HCT116 (cell line): ENCODE measurements at regions not wholly inside any gene's neighbourhood (a gene's known extent, or its start where the extent isn't known, plus 50 kb on each side); places are given as distances from the start of the nearest gene placed in this dataset.

Experiments
- ATAC-seq: fragments of 200-7000 bp; cut with Tn5 transposase; 2 replicates; pipeline ENCODE4 v1.9.1; 2020; ENCODE audit warnings: mild to moderate bottlenecking, moderate library complexity
- BruUV-seq: library from RNA; stranded (reverse); fragments of 400-500 nt; replicated peaks from 2 replicates; lab custom pipeline; 2021; lab: Mats Ljungman, UMichigan
- CTCF ChIA-PET: fragments of 300-600 bp; sonication (Branson Sonifier 250); formaldehyde crosslinking; loops from one replicate; lab custom pipeline; 2021; ENCODE audit warnings: antibody characterized with exemption; lab: Charles Lee
- POLR2A ChIA-PET: fragments of 300-600, 350-600 bp; sonication (Branson Sonifier 250); formaldehyde crosslinking; loops from one replicate; lab custom pipeline; 2021; ENCODE audit warnings: antibody characterized with exemption; lab: Charles Lee
- RAD21 ChIA-PET, 2 experiments: fragments of 300-600 bp; sonication (Branson Sonifier 250); formaldehyde crosslinking; loops; one replicate each; lab custom pipeline; 2023; ENCODE audit warnings: low total read pairs in 2 of 2; ENCODE audit not compliant: uncharacterized antibody in 2 of 2, unreplicated experiment in 2 of 2, low non-redundant PET in 1 of 2; lab: Charles Lee
- DNase-seq: peaks from one replicate; pipeline ENCODE4 v3.0.0-alpha.2; 2010; ENCODE audit warnings: low read depth, low spot score
- H2AFZ ChIP-seq: fragments of 200-600 bp; shearing (Covaris generic), sonication (generic); 2 replicates; pipeline ENCODE4 v1.6.1; 2017; ENCODE audit warnings: low read depth, mixed run types, mixed read lengths, antibody characterized with exemption, low read length; ENCODE audit not compliant: poor library complexity, severe bottlenecking
- H3K27ac ChIP-seq: 2 replicates; pipeline ENCODE4 v1.5.1; 2012; ENCODE audit warnings: low read depth, low read length
- H3K27me3 ChIP-seq: fragments of 200-600 bp; sonication (generic); 2 replicates; pipeline ENCODE4 v1.6.1; 2016; ENCODE audit warnings: mixed run types, low read length, mixed read lengths; ENCODE audit not compliant: insufficient read depth
- H3K36me3 ChIP-seq, 2 experiments: fragments of 200-500 bp in 1 of 2; fragments of 200-600 bp in 1 of 2; sonication (Bioruptor generic) in 1 of 2; sonication (generic) in 1 of 2; 2 replicates each; pipeline versions ENCODE4 v1.5.1 to v1.6.1; 2014 to 2016; ENCODE audit warnings: low read length in 2 of 2, inconsistent platforms in 1 of 2, mixed read lengths in 1 of 2, mixed run types in 1 of 2; ENCODE audit not compliant: insufficient read depth in 2 of 2, control insufficient read depth in 1 of 2
- H3K4me1 ChIP-seq, 2 experiments: fragments of 200-600 bp in 1 of 2; sonication (generic) in 1 of 2; 2 replicates each; pipeline versions ENCODE4 v1.5.1 to v1.6.1; 2012 to 2017; ENCODE audit warnings: low read length in 2 of 2, inconsistent platforms in 1 of 2, mild to moderate bottlenecking in 1 of 2, mixed read lengths in 1 of 2, mixed run types in 1 of 2, moderate library complexity in 1 of 2; ENCODE audit not compliant: insufficient read depth in 2 of 2, control insufficient read depth in 1 of 2
- H3K4me2 ChIP-seq: fragments of 200-600 bp; sonication (generic); 2 replicates; pipeline ENCODE4 v1.6.1; 2017; ENCODE audit warnings: mixed run types, low read length, mixed read lengths
- H3K4me3 ChIP-seq, 2 experiments: fragments of 200-600 bp in 1 of 2; sonication (generic) in 1 of 2; replicated peaks in 1 of 2; 2 replicates each; pipeline ENCODE4 v1.5.1; 2011 to 2016; ENCODE audit warnings: low read length in 2 of 2, control low read depth in 1 of 2, low read depth in 1 of 2, mild to moderate bottlenecking in 1 of 2, mixed read lengths in 1 of 2, mixed run types in 1 of 2
- H3K79me2 ChIP-seq: fragments of 200-600 bp; sonication (generic); 2 replicates; pipeline ENCODE4 v1.6.1; 2017; ENCODE audit warnings: mild to moderate bottlenecking, mixed run types, low read length, moderate library complexity, mixed read lengths; ENCODE audit not compliant: insufficient read depth
- H3K9ac ChIP-seq: fragments of 200-600 bp; sonication (generic); 2 replicates; pipeline ENCODE4 v1.6.1; 2016; ENCODE audit warnings: low read length, mixed read lengths
- H3K9me2 ChIP-seq: fragments of 200-600 bp; sonication (generic), shearing (Covaris generic); 2 replicates; pipeline ENCODE4 v1.6.1; 2017; ENCODE audit warnings: mixed run types, mild to moderate bottlenecking, moderate library complexity; ENCODE audit not compliant: insufficient read depth
- H3K9me3 ChIP-seq, 2 experiments: fragments of 200-500 bp in 1 of 2; fragments of 200-600 bp in 1 of 2; sonication (Bioruptor generic) in 1 of 2; sonication (generic) in 1 of 2; 2 replicates each; pipeline ENCODE4 v1.6.1; 2014 to 2017; ENCODE audit warnings: low read length in 2 of 2, mixed read lengths in 2 of 2, inconsistent platforms in 1 of 2, low read depth in 1 of 2, mild to moderate bottlenecking in 1 of 2, mixed run types in 1 of 2, moderate library complexity in 1 of 2; ENCODE audit not compliant: control insufficient read depth in 1 of 2, insufficient read depth in 1 of 2
- H4K20me1 ChIP-seq: fragments of 200-600 bp; sonication (generic), shearing (Covaris generic); 2 replicates; pipeline ENCODE4 v1.6.1; 2017; ENCODE audit warnings: mixed run types, mild to moderate bottlenecking, moderate library complexity; ENCODE audit not compliant: insufficient read depth
- CBX3 ChIP-seq: IDR thresholded peaks from 2 replicates; pipeline ENCODE4 v1.6.1; 2012; ENCODE audit warnings: low read depth
- CEBPB ChIP-seq: IDR thresholded peaks from 2 replicates; pipeline ENCODE4 v1.6.1; 2012; ENCODE audit warnings: low read depth
- CTCF ChIP-seq, 3 experiments: fragments of 200-600 bp in 1 of 3; sonication (generic) in 1 of 3; IDR thresholded peaks in 2 of 3; conservative IDR thresholded peaks in 1 of 3; 2 replicates each; pipeline ENCODE4 v1.5.1; 2012 to 2017; ENCODE audit warnings: low read depth in 2 of 3, low read length in 2 of 3, antibody characterized with exemption in 1 of 3, borderline replicate concordance in 1 of 3, control low read depth in 1 of 3, mild to moderate bottlenecking in 1 of 3, mixed read lengths in 1 of 3, mixed run types in 1 of 3, moderate library complexity in 1 of 3; ENCODE audit not compliant: insufficient read depth in 1 of 3
- ELF1 ChIP-seq: IDR thresholded peaks from 2 replicates; pipeline ENCODE4 v1.6.1; 2012; ENCODE audit warnings: low read depth, borderline replicate concordance
- JUND ChIP-seq: IDR thresholded peaks from 2 replicates; pipeline ENCODE4 v1.6.1; 2012
- POLR2AphosphoS5 ChIP-seq: IDR thresholded peaks from 2 replicates; pipeline ENCODE4 v1.6.1; 2011; ENCODE audit warnings: mild to moderate bottlenecking, low read depth, low read length, moderate library complexity
- RAD21 ChIP-seq: IDR thresholded peaks from 2 replicates; pipeline ENCODE4 v1.6.1; 2012; ENCODE audit warnings: low read depth, mild to moderate bottlenecking
- SIN3A ChIP-seq: IDR thresholded peaks from 2 replicates; pipeline ENCODE4 v1.6.1; 2012; ENCODE audit warnings: low read depth
- SRF ChIP-seq: IDR thresholded peaks from 2 replicates; pipeline ENCODE4 v1.6.1; 2012; ENCODE audit warnings: low read depth
- intact Hi-C: fragments of 100-400 bp; cut with micrococcal nuclease; formaldehyde crosslinking; loops from 2 replicates; pipeline ENCODE4 v1.10.0; 2022
- TF ChIP-seq, protein P1 (sequence below): IDR thresholded peaks from 2 replicates; pipeline ENCODE4 v1.6.1; 2012
- TF ChIP-seq, protein P2 (sequence below): IDR thresholded peaks from 2 replicates; pipeline ENCODE4 v1.6.1; 2011; ENCODE audit warnings: mild to moderate bottlenecking, low read length, moderate library complexity; ENCODE audit not compliant: insufficient replicate concordance; ENCODE audit errors: extremely low read depth

GRCh38 chr14:37977481-37977880 lies 230.2 kb upstream of the SSTR1 start:
- ChIA-PET CTCF (no interaction called here), RAD21 (no interaction called here), POLR2A (no interaction called here)
- TF ChIP-seq CTCF (IDR thresholded peaks at IDR 0.05 in 2 of 3, conservative IDR thresholded peaks at IDR 0.05 in 1 of 3; ENCODE audit: borderline replicate concordance in 1 of 3, insufficient read depth in 1 of 3, low read depth in 2 of 3, low read length in 2 of 3), result no peak
- no peak for TF ChIP-seq SIN3A
- TF ChIP-seq CEBPB, result no peak
- TF ChIP-seq, protein P1, sequence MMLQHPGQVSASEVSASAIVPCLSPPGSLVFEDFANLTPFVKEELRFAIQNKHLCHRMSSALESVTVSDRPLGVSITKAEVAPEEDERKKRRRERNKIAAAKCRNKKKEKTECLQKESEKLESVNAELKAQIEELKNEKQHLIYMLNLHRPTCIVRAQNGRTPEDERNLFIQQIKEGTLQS, result no peak
- TF ChIP-seq RAD21, result no peak
- TF ChIP-seq POLR2AphosphoS5, result no peak
- no peak for TF ChIP-seq SRF
- TF ChIP-seq, protein P2, sequence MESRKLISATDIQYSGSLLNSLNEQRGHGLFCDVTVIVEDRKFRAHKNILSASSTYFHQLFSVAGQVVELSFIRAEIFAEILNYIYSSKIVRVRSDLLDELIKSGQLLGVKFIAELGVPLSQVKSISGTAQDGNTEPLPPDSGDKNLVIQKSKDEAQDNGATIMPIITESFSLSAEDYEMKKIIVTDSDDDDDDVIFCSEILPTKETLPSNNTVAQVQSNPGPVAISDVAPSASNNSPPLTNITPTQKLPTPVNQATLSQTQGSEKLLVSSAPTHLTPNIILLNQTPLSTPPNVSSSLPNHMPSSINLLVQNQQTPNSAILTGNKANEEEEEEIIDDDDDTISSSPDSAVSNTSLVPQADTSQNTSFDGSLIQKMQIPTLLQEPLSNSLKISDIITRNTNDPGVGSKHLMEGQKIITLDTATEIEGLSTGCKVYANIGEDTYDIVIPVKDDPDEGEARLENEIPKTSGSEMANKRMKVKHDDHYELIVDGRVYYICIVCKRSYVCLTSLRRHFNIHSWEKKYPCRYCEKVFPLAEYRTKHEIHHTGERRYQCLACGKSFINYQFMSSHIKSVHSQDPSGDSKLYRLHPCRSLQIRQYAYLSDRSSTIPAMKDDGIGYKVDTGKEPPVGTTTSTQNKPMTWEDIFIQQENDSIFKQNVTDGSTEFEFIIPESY, result no peak
- TF ChIP-seq ELF1, result no peak
- no peak for TF ChIP-seq JUND
- no peak for TF ChIP-seq CBX3
- Histone ChIP-seq H3K4me1 (no peaks in the 10 kb centered on the region), H3K4me2 (no peak overlapping the region), H4K20me1 (no peaks in the 10 kb centered on the region), H3K79me2 (no peaks in the 10 kb centered on the region), H3K27ac (no peak overlapping the region), H2AFZ (no peak overlapping the region), H3K27me3 (no peaks in the 10 kb centered on the region), H3K9me2 (no peaks in the 10 kb centered on the region), H3K4me3 (no peak overlapping the region), H3K9ac (no peak overlapping the region), H3K9me3 (peaks cover 0 to 4% of the 10 kb centered on the region in 2 experiments; a peak in 1 of 4 replicates), H3K36me3 (no peaks in the 10 kb centered on the region)
- ATAC-seq (no peak), DNase-seq (no peak)
- BruUV-seq, result no TSS peak
- intact Hi-C loops, result no loop called here
